Medulla oblongata (tissue), 1 donor: ENCODE measurements at regions not wholly inside any gene's neighbourhood (a gene's known extent, or its start where the extent isn't known, plus 50 kb on each side); places are given as distances from the start of the nearest gene placed in this dataset.
"Not testable (repeated sequence)": the region's sequence is repeated elsewhere in the genome, so short reads cannot be mapped to it uniquely, and the experiment has no call there.

Experiments
- DNase-seq: peaks from one replicate; pipeline ENCODE4 v3.0.0-alpha.2; 2015; ENCODE audit errors: extremely low spot score

- no peak for DNase-seq
These were observed 50.9 kb upstream of the UBASH3B start for GRCh38 chr11:122604621-122605020.

DNA sequence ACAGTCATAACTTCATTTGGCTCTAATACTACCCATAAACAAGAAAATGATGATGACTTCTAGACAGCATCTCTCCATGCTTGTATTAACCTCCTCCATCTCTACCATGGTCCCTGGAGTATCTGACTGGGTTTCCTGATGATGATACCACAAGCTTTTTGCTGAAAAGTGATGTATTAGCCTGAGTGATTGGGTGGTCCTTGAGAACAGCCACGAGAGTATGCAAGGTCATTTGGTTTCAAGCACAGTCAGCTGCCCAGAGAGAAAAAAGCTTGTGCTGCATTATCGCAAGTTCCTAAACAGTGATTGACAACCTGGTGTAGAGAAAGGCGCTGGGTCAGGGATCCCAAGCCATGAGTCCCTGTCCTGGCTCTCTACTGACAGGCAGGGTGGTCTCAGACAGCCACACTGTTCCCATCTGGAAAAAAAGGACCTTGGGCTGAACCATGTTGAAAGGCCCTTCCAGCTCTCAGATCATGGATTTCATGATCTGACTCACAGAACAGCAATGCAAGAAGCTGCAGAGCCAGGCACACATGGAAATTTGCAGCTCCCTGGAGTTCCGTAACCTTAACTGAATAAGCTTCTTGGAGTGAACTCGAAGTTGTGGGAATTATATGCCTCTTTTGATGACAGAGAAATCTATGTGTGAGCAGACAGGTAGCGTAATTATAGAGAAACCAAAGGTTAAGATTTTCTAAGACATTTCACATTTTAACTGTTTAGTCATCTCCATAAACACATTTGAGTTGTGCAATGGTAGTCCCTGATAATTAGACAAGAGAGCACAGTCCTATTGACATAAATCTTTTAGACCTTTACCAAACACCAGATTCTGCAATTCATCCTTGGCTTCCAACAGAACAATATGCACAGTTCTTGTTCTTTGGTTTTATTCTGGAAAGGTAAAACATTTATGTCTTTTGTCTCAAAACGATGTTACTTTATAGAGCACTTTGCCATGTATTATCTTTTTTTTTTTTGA is 54.1 kb upstream of the UBASH3B start:
- DNase-seq = no peak

GRCh38 chr11:122600290-122600689 is 55.2 kb upstream of the UBASH3B start:
- DNase-seq = no peak

GRCh38 chr11:122599434-122599833 is 56.1 kb upstream of the UBASH3B start:
- no peak for DNase-seq

- DNase-seq = no peak
These were observed 56.6 kb upstream of the UBASH3B start for GRCh38 chr11:122598971-122599370.

DNA sequence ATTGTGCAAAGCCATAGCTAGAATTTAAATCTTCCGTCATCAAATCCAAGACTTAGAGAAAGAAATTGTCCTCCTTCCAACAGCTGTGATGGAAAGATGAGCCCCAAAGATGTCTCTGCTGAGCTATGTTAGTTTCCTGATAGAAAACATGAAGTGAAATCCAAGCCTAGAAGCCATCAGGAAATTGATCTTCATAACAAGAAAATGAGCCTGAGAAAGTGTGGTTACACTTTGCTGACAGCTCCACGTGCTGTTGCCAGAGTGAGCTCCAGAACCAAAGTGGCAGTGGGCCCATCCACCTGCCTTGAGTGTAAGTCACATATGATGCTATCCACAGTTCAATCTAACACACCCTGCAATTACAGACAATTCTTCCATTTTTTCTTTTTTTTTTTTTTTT is 58.0 kb upstream of the UBASH3B start:
- no peak for DNase-seq

- peak; percentile 20 for DNase-seq
These were observed 60.4 kb upstream of the UBASH3B start for GRCh38 chr11:122594986-122595645.

DNA sequence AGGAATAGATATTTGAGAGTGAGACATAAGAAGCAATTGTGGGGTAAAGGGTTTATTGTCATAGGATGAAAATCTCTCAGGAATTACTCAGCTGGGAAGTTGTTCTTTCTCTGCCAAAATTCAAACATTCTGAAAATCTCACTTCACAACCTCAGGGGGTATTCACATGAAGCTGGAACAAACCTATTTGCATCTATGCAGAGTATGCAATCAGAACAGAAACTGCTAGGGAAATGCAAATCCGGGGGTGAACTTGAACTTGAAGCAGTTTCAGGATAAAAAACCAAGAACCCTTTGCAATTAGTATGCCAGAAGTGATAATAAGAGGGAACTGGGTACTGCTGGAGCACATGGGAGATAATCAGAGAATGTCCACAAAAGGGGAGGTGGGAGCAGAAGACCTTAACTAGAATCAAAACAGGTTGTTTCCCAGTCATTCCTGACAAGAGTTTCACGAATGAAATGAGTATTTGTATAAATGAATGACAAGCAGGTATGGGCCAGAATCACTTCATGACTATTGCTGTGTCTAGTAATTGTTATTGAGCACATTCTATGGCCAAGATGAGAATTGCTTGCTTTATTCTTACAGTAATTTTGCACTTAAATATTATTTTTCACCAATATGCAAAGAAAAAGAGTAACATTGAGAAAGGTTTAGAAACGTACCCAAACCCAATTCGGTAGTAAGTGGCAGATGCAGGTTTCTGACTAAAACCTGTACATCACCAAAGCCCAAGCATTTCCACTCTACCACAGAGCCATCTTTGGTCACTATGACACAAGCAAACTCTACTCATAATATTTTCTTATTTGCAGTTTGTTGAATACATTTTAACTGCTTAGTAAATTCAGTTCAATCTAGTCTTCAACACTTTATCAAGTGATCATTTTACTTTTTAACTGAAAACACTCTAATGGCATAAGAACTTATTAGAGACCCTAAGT is 61.8 kb upstream of the UBASH3B start:
- DNase-seq = no peak

GRCh38 chr11:122592641-122593040 is 62.9 kb upstream of the UBASH3B start:
- DNase-seq = no peak

DNA sequence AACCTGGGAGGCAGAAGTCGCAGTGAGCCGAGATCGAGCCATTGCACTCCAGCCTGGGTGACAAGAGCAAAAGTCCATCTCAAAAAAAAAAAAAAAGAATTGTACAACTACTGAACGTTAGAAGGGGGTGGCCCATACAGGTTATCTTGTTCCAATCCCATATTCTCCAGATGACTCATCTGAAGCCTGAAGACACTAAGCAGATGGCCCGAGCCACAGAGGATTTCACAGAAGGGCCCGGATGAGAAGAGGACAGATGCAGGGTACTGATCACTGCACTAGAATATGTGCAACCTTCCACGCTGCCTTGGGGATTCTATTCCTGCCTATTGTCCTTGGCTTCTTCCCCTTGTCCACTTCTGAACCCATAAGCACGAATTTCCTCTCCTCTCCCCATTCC is 70.9 kb upstream of the UBASH3B start:
- DNase-seq = no peak

DNA sequence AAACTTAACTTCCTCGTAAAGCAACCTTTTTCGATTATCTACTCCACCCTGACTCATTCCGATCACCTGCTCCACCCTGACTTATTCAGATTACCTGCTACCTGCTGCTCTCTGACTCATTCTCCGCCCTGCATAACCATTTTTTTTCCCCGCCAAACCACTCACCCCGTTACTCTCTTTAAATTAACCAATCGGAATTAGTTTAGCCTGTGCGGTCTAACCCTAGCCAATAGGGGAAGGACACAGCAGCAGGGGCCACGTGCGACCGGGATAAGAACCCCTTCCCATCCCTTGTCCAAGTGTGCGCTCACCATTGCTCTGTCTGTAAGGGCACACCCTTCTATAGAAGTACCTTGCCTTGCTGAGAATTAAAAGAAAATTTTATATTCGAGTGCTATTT is 75.5 kb upstream of the UBASH3B start:
- not testable (repeated sequence) for DNase-seq

DNA sequence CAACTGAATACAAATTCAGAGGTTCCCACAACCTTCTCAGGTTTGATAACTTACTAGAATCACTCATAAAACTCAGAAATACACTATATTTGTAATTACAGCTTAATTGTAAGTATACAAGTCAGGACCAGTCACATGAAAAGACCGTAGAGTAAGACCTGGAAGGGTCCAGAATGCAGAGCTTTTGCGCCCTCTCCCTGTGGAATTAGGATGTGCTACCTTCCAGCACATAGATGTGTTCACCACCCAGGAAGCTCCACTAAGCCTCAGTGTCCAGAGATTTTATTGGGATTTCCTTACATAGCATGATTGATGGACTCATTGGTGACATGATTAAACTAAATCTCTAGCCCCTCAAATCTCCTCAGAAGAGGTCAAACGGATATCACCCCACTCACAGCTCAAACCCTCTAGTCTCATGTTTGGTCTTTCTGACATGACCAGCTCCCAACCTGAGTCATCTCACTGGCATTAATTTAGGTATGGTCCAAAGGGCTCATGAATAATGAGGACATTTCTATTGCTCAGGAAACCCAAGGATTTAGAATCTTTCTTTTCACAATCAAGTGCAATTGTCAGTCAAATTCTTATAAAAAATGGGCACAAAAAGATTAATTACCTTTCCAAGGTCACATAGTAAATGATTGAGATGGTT is 77.2 kb upstream of the UBASH3B start:
- DNase-seq = no peak

DNA sequence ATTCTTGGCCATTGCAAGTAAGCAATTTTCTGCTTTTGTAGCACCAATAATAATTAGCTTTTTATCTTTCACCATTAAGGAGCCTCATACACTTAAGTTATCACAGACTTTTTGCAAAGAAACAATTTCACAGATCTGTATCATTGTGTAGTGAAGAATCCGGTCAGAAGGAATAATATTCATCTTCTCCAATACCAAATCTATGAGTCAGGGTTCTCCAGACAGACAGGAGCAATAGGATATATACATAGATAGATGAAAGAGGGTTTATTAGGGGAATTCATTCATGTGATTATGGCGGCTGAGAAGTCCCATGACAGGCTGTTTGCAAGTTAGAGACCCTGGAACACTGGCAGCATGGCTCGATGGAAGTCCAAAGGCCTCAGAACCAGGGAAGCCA is 82.9 kb upstream of the UBASH3B start:
- DNase-seq = no peak

- no peak for DNase-seq
These were observed 91.8 kb upstream of the UBASH3B start for GRCh38 chr11:122563761-122564160.

DNA sequence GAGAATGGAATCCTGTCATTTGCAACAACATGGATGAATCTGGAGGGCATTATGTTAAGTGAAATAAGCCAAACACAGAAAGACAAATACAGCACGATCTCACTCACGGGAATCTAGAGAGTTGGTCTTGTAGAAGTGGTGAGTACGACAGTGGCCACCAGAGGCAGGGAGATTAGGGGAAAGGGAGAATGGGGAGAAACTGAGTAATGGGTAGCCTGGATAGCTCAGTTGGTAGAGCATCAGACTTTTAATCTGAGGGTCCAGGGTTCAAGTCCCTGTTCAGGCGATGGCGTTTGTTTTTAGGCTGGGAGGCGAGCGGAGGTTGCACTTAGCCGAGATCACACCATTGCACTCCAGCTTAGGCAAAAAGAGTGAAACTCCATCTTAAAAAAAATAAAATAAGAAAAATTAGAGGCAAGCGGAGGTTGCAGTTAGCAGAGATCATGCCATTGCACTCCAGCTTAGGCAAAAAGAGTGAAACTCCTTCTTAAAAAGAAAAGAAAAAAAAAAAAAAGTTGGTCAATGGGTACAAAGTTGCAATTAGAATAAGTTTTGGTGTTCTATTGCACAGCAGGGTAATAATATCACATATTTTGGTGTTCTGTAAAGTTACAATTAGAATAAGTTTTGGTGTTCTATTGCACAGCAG is 95.7 kb upstream of the UBASH3B start:
- DNase-seq = no peak

DNA sequence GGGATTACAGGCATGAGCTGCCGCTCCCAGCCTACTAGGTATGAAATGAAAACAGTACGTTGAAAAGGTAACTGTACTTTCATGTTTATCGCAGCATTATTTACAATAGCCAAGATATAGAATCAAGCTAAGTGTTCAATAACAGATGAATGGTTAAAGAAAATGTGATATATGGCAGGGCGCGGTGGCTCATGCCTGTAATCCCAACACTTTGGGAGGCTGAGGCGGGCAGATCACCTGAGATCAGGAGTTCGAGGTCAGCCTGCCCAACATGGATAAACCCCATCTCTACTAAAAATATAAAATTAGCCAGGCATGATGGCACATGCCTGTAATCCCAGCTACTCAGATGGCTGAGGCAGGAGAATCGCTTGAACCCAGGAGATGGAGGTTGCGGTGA is 96.3 kb upstream of the UBASH3B start:
- not testable (repeated sequence) for DNase-seq

GRCh38 chr11:122557163-122557562 is 98.4 kb upstream of the UBASH3B start:
- DNase-seq = not testable (repeated sequence)

- DNase-seq = peak; percentile 41
These were observed 98.9 kb upstream of the UBASH3B start for GRCh38 chr11:122556605-122557004.

- DNase-seq = no peak
These were observed 117.5 kb upstream of the UBASH3B start for GRCh38 chr11:122538060-122538459.

- no peak for DNase-seq
These were observed 130.6 kb upstream of the UBASH3B start for GRCh38 chr11:122524898-122525297.
